Endodermal cell (in vitro differentiated cells): ENCODE measurements at regions not wholly inside any gene's neighbourhood (a gene's known extent, or its start where the extent isn't known, plus 50 kb on each side); places are given as distances from the start of the nearest gene placed in this dataset.
A peak's percentile ranks its signal among the peaks of the same experiment; 100 is the strongest.

Experiments used
- DNase-seq: peaks from one replicate; pipeline ENCODE4 v3.0.0-alpha.2; 2017
- H3K27ac ChIP-seq: 2 replicates; pipeline ENCODE4 v1.5.1; 2013; ENCODE audit warnings: mild to moderate bottlenecking, low read depth, low read length, moderate library complexity
- H3K27me3 ChIP-seq: 2 replicates; pipeline ENCODE4 v1.6.1; 2013; ENCODE audit warnings: mild to moderate bottlenecking, low read length, moderate library complexity; ENCODE audit not compliant: insufficient read depth, control insufficient read depth, poor library complexity, severe bottlenecking
- H3K36me3 ChIP-seq: 2 replicates; pipeline ENCODE4 v1.7.0; 2013; ENCODE audit warnings: mild to moderate bottlenecking, low read length, moderate library complexity; ENCODE audit not compliant: control insufficient read depth, insufficient read depth
- H3K4me1 ChIP-seq: one replicate; pipeline ENCODE4 v1.7.0; 2013; ENCODE audit warnings: low read length; ENCODE audit not compliant: control insufficient read depth, insufficient read depth
- H3K4me3 ChIP-seq: 2 replicates; pipeline ENCODE4 v1.5.1; 2013; ENCODE audit warnings: mild to moderate bottlenecking, low read length, moderate library complexity
- H3K9ac ChIP-seq: 2 replicates; pipeline ENCODE4 v1.6.1; 2013; ENCODE audit warnings: mild to moderate bottlenecking, low read length, moderate library complexity; ENCODE audit not compliant: poor library complexity, severe bottlenecking; ENCODE audit errors: extremely low read depth
- H3K9me3 ChIP-seq: 2 replicates; pipeline ENCODE4 v1.6.1; 2013; ENCODE audit warnings: mild to moderate bottlenecking, low read length, moderate library complexity; ENCODE audit not compliant: control insufficient read depth
- H3K27ac Mint-ChIP-seq: 2 replicates; pipeline ENCODE4 v1.8.0; 2020; ENCODE audit warnings: mixed read lengths
- H3K27me3 Mint-ChIP-seq: 2 replicates; pipeline ENCODE4 v1.8.0; 2021; ENCODE audit warnings: mild to moderate bottlenecking, mixed read lengths; ENCODE audit not compliant: insufficient read depth
- H3K36me3 Mint-ChIP-seq: 2 replicates; pipeline ENCODE4 v1.8.0; 2020; ENCODE audit warnings: low read depth, mixed read lengths
- H3K4me1 Mint-ChIP-seq: 2 replicates; pipeline ENCODE4 v1.8.0; 2020; ENCODE audit warnings: mixed read lengths
- H3K4me3 Mint-ChIP-seq: 2 replicates; pipeline ENCODE4 v1.8.0; 2020; ENCODE audit warnings: mild to moderate bottlenecking, moderate library complexity, mixed read lengths
- H3K9me3 Mint-ChIP-seq: 2 replicates; pipeline ENCODE4 v1.8.0; 2020; ENCODE audit warnings: mild to moderate bottlenecking, mixed read lengths
- CTCF ChIP-seq: fragments of 200-600 bp; sonication (generic); conservative IDR thresholded peaks from 2 replicates; pipeline ENCODE4 v1.5.0; 2021; ENCODE audit warnings: antibody characterized with exemption, mild to moderate bottlenecking
- WGBS, 2 experiments: methylation state at CpG; one replicate each; pipeline versions ENCODE4 v1.1.5 to v1.1.7; 2013; ENCODE audit warnings: missing lambda C conversion rate in 2 of 2, mixed read lengths in 1 of 2; ENCODE audit not compliant: insufficient coverage in 1 of 2, insufficient read length in 1 of 2; 5-methylcytosine and 5-hydroxymethylcytosine counted together

GRCh38 chr1:207241164-207241934 is 80.1 kb upstream of the CD55 start:
- no peaks in the 10 kb centered on the region for H3K36me3 ChIP-seq
- H3K36me3 Mint-ChIP-seq: no peaks in the 10 kb centered on the region
- no peaks in the 10 kb centered on the region for H3K9me3 Mint-ChIP-seq
- no peak overlapping the region for H3K4me3 Mint-ChIP-seq
- peak overlapping the region; percentile 10 for H3K27ac Mint-ChIP-seq
- H3K27ac ChIP-seq: no peak overlapping the region
- DNase-seq: peak; percentile 53
- H3K27me3 ChIP-seq: no peaks in the 10 kb centered on the region
- no peak overlapping the region for H3K4me3 ChIP-seq
- H3K4me1 ChIP-seq: peaks cover 8% of the 10 kb centered on the region
- peaks cover 22% of the 10 kb centered on the region for H3K4me1 Mint-ChIP-seq
- no peak for TF ChIP-seq CTCF
- no peaks in the 10 kb centered on the region for H3K27me3 Mint-ChIP-seq
- H3K9ac ChIP-seq: no peak overlapping the region
- no peaks in the 10 kb centered on the region for H3K9me3 ChIP-seq
- WGBS, 2 experiments: 70 to 91% methylated on average over 2 to 5 of the region's 5 CpGs

GRCh38 chr1:207243442-207244408 is 77.8 kb upstream of the CD55 start:
- Mint-ChIP-seq H3K27ac (no peak overlapping the region), H3K9me3 (no peaks in the 10 kb centered on the region), H3K36me3 (no peaks in the 10 kb centered on the region), H3K4me1 (peaks cover 23% of the 10 kb centered on the region), H3K27me3 (no peaks in the 10 kb centered on the region), H3K4me3 (no peak overlapping the region)
- 78 to 93% methylated on average over 3 to 7 of the region's 8 CpGs for WGBS, 2 experiments
- H3K27ac ChIP-seq: no peak overlapping the region
- DNase-seq: no peak
- no peaks in the 10 kb centered on the region for H3K27me3 ChIP-seq
- no peaks in the 10 kb centered on the region for H3K36me3 ChIP-seq
- H3K4me3 ChIP-seq: no peak overlapping the region
- peaks cover 8% of the 10 kb centered on the region for H3K4me1 ChIP-seq
- H3K9ac ChIP-seq: no peak overlapping the region
- H3K9me3 ChIP-seq: no peaks in the 10 kb centered on the region
- no peak for TF ChIP-seq CTCF

GRCh38 chr1:207244409-207244801 is 77.1 kb upstream of the CD55 start:
- TF ChIP-seq CTCF: no peak
- Histone ChIP-seq H3K9ac (no peak overlapping the region), H3K9me3 (no peaks in the 10 kb centered on the region), H3K4me1 (peaks cover 8% of the 10 kb centered on the region), H3K36me3 (no peaks in the 10 kb centered on the region), H3K27ac (no peak overlapping the region), H3K4me3 (no peak overlapping the region), H3K27me3 (no peaks in the 10 kb centered on the region)
- 81 to 91% methylated on average over 3 to 6 of the region's 6 CpGs for WGBS, 2 experiments
- no peak for DNase-seq
- no peaks in the 10 kb centered on the region for H3K36me3 Mint-ChIP-seq
- H3K27ac Mint-ChIP-seq: no peak overlapping the region
- no peak overlapping the region for H3K4me3 Mint-ChIP-seq
- peaks cover 23% of the 10 kb centered on the region for H3K4me1 Mint-ChIP-seq
- no peaks in the 10 kb centered on the region for H3K27me3 Mint-ChIP-seq
- no peaks in the 10 kb centered on the region for H3K9me3 Mint-ChIP-seq
